SIG-M5 treated with dmso at 0.1 percent for 504 hours (cell line): ENCODE measurements at regions not wholly inside any gene's neighbourhood (a gene's known extent, or its start where the extent isn't known, plus 50 kb on each side); places are given as distances from the start of the nearest gene placed in this dataset.

Experiments
- DNase-seq: peaks from one replicate; lab custom pipeline; 2025; ENCODE audit not compliant: unreplicated experiment; lab: John Stamatoyannopoulos, UW

DNA sequence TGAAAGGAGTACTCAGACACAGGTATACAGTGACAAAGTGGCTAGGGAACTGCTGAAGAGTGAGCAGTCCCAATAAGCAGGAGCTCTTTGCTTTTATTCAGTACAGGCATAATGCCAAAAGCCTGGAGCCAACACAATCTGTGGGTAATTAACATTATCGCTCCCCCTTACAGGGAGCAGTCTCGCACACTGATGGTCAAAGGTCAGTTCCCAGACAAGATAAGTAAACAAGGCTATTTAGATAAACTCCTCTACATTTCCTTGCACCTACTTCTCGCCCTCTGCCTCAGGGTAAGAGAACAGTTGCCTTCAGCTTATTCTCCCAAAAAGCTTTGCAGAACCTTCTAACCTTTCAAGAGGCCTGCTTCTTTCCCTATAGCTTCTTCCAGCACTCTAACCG is 73.9 kb upstream of the TAF9B start:
- DNase-seq, result no peak

DNA sequence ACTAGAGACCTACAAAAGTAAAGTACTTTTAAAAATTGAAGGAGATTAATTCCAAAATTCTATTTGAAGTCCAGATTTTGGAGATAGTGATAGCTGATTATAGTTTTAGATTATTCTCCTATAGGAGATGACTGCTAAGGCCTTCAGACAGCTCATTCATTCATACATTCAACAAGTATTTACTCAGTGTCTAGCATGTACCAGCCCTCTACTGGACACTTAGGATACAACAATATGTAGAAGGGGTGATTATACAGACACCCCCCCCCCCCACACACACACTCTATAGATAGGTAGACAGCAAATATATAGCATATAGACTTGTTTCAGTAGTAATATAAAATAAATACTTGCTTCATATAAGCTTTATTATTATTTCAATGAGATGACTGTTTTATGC is 60.4 kb upstream of the TAF9B start:
- peak; percentile 34 for DNase-seq
